Neural progenitor cell (in vitro differentiated cells): ENCODE measurements at regions not wholly inside any gene's neighbourhood (a gene's known extent, or its start where the extent isn't known, plus 50 kb on each side); places are given as distances from the start of the nearest gene placed in this dataset.

Experiments used
- CTCF ChIP-seq: fragments of 200-600 bp; sonication (generic); IDR thresholded peaks from 2 replicates; pipeline ENCODE4 v1.5.1; 2017; ENCODE audit warnings: antibody characterized with exemption, mild to moderate bottlenecking
- EZH2 ChIP-seq: fragments of 200-600 bp; sonication (generic); IDR thresholded peaks from 2 replicates; pipeline ENCODE4 v1.6.1; 2017; ENCODE audit warnings: antibody characterized with exemption, mild to moderate bottlenecking, moderate library complexity

DNA sequence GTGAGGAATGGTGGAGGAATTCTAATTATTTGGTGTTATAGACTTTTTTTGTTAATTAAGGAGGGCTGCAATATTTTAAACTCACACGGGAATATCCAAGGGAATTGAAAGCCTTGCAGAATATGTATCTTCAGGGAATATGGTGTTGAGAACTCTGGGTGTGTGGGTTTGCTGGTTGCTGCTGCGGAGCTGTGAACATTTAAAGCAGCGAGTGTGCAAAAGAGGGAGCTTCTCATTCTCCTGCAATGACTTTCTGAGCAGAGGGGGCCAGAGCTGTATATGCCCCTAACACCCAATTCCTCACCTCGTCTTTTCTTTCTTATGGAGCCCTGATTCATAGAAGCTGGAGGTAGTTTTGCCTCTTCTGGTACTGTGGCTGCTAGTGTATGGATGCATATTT lies 217.7 kb downstream of the HIPK3 start:
- TF ChIP-seq CTCF = no peak
- TF ChIP-seq EZH2 = no peak
